HG03558 (cell line): ENCODE measurements at regions not wholly inside any gene's neighbourhood (a gene's known extent, or its start where the extent isn't known, plus 50 kb on each side); places are given as distances from the start of the nearest gene placed in this dataset.
"Not testable (repeated sequence)": the region's sequence is repeated elsewhere in the genome, so short reads cannot be mapped to it uniquely, and the experiment has no call there.

Experiments
- ATAC-seq: cut with Tn5 transposase; IDR thresholded peaks from one replicate; pipeline ENCODE4 v1.9.1; 2021; ENCODE audit warnings: moderate number of reproducible peaks; ENCODE audit not compliant: unreplicated experiment; ENCODE audit errors: extremely low read depth

DNA sequence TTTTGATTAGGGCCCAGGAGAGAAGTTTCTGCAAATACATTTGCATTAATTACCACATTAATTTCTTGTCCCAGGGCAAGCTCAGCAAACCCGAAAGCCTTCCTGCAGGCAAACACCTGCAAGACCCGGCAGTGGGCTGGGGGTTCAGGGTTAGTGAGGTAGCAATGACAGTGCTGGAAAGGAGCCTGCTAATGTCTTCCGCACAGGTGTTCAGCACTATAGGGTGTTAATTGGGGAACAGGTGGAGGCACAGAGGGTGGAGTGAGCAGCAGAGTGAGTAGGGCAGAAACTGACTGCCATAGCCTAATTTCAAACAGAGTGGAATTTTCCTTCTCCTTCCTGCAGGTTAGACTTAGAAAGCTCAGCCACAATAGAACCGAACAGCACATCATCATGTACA lies 50.9 kb upstream of the UBASH3B start:
- ATAC-seq = no peak

- no peak for ATAC-seq
Observed at GRCh38 chr11:122601141-122602125, 54.1 kb upstream of the UBASH3B start.

- no peak for ATAC-seq
Observed at GRCh38 chr11:122600290-122600689, 55.2 kb upstream of the UBASH3B start.

DNA sequence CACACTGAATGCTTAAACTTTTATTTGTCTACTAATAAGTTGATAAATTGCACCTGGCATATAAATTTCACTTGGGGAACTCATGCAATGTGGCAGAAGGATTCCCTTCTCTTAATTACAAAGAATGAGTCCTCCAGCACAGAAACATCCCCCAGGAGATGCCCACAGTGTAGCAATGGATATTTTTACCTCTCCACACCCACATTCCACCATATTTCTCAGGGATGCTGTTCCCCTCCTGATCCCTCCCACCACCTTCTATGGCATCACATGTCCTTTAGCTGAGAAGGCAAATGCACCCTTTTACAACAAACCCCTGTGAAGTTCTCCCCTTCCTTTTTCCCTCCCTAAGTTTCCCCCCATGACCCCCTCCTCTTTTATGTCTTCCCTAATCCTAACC lies 56.1 kb upstream of the UBASH3B start:
- no peak for ATAC-seq

- ATAC-seq = no peak
Observed at GRCh38 chr11:122598971-122599370, 56.6 kb upstream of the UBASH3B start.

GRCh38 chr11:122597511-122597910 lies 58.0 kb upstream of the UBASH3B start:
- ATAC-seq = no peak

DNA sequence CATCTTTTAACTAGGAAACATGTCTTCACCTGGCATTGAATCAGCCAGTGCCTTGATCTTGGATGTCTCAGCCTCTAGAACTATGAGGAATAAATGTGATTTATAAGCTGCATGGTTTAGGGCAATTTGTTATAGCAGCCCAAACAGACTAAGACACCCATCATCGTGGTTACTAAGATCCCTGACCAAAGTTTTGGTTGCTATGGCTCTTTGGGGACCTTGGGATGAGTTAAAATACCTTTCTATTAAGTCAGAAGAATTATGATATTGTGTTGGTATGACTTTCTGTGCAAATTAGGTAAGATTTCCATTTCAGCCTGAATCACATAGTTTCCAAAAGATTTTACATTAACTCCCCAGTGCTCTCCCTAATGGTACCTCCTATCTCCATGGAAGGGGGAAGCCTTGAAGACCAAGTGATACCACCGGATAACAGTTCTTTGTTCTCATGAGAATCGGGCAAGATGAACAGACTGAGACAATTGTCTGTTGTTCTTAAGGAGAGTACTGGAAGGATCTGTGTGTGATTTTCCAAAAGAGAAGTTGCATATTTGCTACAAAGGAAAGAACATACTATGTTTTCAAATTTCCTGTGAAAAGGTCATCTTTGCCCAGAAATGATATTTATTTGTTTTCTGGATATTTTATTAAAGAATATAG lies 60.4 kb upstream of the UBASH3B start:
- no peak for ATAC-seq

GRCh38 chr11:122593473-122594420 lies 61.8 kb upstream of the UBASH3B start:
- ATAC-seq = no peak

DNA sequence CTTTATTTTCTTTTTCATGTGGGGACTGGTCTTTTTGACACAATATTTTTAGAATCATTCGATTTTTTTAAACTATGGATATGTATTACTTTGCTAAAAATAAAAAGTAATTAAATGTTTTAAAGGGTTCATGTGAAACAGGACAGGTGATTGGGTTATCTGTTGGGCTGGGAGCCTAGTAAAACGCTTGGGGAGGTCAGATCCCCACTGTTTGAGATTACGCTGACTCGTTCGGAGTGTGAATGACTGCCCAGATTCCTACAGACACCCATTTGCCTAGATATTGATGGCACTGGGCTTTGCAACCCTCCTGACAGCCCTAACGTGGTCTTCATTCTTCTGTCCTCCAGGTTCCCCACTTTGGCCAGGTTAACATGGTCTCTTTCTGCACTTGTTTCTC lies 62.9 kb upstream of the UBASH3B start:
- no peak for ATAC-seq

- ATAC-seq = no peak
Observed at GRCh38 chr11:122584670-122585069, 70.9 kb upstream of the UBASH3B start.

DNA sequence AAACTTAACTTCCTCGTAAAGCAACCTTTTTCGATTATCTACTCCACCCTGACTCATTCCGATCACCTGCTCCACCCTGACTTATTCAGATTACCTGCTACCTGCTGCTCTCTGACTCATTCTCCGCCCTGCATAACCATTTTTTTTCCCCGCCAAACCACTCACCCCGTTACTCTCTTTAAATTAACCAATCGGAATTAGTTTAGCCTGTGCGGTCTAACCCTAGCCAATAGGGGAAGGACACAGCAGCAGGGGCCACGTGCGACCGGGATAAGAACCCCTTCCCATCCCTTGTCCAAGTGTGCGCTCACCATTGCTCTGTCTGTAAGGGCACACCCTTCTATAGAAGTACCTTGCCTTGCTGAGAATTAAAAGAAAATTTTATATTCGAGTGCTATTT lies 75.5 kb upstream of the UBASH3B start:
- ATAC-seq = not testable (repeated sequence)

DNA sequence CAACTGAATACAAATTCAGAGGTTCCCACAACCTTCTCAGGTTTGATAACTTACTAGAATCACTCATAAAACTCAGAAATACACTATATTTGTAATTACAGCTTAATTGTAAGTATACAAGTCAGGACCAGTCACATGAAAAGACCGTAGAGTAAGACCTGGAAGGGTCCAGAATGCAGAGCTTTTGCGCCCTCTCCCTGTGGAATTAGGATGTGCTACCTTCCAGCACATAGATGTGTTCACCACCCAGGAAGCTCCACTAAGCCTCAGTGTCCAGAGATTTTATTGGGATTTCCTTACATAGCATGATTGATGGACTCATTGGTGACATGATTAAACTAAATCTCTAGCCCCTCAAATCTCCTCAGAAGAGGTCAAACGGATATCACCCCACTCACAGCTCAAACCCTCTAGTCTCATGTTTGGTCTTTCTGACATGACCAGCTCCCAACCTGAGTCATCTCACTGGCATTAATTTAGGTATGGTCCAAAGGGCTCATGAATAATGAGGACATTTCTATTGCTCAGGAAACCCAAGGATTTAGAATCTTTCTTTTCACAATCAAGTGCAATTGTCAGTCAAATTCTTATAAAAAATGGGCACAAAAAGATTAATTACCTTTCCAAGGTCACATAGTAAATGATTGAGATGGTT lies 77.2 kb upstream of the UBASH3B start:
- ATAC-seq = no peak

DNA sequence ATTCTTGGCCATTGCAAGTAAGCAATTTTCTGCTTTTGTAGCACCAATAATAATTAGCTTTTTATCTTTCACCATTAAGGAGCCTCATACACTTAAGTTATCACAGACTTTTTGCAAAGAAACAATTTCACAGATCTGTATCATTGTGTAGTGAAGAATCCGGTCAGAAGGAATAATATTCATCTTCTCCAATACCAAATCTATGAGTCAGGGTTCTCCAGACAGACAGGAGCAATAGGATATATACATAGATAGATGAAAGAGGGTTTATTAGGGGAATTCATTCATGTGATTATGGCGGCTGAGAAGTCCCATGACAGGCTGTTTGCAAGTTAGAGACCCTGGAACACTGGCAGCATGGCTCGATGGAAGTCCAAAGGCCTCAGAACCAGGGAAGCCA lies 82.9 kb upstream of the UBASH3B start:
- no peak for ATAC-seq

GRCh38 chr11:122563761-122564160 lies 91.8 kb upstream of the UBASH3B start:
- ATAC-seq = no peak

- no peak for ATAC-seq
Observed at GRCh38 chr11:122559734-122560382, 95.7 kb upstream of the UBASH3B start.

DNA sequence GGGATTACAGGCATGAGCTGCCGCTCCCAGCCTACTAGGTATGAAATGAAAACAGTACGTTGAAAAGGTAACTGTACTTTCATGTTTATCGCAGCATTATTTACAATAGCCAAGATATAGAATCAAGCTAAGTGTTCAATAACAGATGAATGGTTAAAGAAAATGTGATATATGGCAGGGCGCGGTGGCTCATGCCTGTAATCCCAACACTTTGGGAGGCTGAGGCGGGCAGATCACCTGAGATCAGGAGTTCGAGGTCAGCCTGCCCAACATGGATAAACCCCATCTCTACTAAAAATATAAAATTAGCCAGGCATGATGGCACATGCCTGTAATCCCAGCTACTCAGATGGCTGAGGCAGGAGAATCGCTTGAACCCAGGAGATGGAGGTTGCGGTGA lies 96.3 kb upstream of the UBASH3B start:
- ATAC-seq = not testable (repeated sequence)

GRCh38 chr11:122557163-122557562 lies 98.4 kb upstream of the UBASH3B start:
- ATAC-seq = not testable (repeated sequence)

DNA sequence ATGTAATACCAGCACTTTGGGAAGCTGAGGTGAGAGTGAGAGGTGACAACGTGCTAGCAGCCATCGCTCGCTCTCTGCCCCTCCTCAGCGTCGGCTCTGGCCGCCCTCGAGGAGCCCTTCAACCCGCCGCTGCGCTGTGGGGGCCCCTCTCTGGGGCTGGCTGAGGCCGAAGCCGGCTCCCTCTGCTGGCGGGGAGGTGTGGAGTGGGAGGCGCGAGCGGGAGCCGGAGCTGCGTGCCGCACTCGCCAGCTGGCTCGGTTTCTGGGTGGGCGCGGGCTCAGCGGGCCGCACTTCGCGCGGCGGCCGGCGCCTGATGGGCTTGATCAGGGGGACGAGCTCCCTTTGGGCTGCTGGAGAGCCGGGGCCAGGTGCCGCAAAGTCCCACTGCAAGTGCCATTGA lies 98.9 kb upstream of the UBASH3B start:
- no peak for ATAC-seq

GRCh38 chr11:122538060-122538459 lies 117.5 kb upstream of the UBASH3B start:
- ATAC-seq = no peak
